Thyroid gland (tissue), 4 donors: ENCODE measurements at regions not wholly inside any gene's neighbourhood (a gene's known extent, or its start where the extent isn't known, plus 50 kb on each side); places are given as distances from the start of the nearest gene placed in this dataset.

Source experiments
- POLR2A ChIP-seq, 2 donors: fragments of 450-650 bp; IDR thresholded peaks; one replicate each; pipeline ENCODE4 v1.6.1; 2017; ENCODE audit warnings: antibody characterized with exemption in 2 of 2, mild to moderate bottlenecking in 2 of 2, moderate library complexity in 1 of 2
- TF ChIP-seq, protein P1 (sequence below), 6 experiments: fragments of 200-600 bp in 3 of 6; fragments of 450-650 bp in 3 of 6; sonication (generic) in 3 of 6; IDR thresholded peaks; one replicate each; pipeline ENCODE4 v1.5.1; 2016 to 2019; ENCODE audit warnings: antibody characterized with exemption in 6 of 6, mild to moderate bottlenecking in 2 of 6, inconsistent platforms in 1 of 6, moderate library complexity in 1 of 6

- TF ChIP-seq, protein P1, sequence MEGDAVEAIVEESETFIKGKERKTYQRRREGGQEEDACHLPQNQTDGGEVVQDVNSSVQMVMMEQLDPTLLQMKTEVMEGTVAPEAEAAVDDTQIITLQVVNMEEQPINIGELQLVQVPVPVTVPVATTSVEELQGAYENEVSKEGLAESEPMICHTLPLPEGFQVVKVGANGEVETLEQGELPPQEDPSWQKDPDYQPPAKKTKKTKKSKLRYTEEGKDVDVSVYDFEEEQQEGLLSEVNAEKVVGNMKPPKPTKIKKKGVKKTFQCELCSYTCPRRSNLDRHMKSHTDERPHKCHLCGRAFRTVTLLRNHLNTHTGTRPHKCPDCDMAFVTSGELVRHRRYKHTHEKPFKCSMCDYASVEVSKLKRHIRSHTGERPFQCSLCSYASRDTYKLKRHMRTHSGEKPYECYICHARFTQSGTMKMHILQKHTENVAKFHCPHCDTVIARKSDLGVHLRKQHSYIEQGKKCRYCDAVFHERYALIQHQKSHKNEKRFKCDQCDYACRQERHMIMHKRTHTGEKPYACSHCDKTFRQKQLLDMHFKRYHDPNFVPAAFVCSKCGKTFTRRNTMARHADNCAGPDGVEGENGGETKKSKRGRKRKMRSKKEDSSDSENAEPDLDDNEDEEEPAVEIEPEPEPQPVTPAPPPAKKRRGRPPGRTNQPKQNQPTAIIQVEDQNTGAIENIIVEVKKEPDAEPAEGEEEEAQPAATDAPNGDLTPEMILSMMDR (IDR thresholded peaks at IDR 0.05): no peak
- no peak for TF ChIP-seq POLR2A (IDR thresholded peaks at IDR 0.05)
Measured at GRCh38 chr5:26492906-26493459, 545.4 kb downstream of the CDH9 start.
